ENCODE measurements at regions not wholly inside any gene's neighbourhood (a gene's known extent, or its start where the extent isn't known, plus 50 kb on each side); places are given as distances from the start of the nearest gene placed in this dataset.
"Not testable (repeated sequence)": the region's sequence is repeated elsewhere in the genome, so short reads cannot be mapped to it uniquely, and the experiment has no call there.

DNA sequence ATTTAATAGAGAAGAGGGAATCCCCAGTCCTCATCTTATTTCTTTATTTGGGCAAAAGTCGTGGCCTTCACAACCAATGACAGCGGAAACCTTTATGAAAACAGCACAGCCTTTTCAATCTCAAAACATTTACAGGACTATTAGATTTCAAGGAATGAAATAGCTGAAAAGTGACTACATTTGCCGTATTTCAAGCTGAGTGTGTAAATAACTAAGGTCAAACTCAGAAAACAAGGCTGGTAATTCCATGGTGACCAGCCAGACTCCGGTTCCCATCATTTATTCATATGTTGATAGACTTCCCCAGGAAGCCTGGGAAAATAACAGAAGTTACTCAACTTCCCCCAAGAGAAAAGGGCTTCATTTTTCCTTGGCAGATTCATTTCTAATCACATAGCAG lies 457.3 kb upstream of the NFE2L3 start:
- Histone ChIP-seq H3K36me3 (no peaks in the 10 kb centered on the region), H3K27me3 (no peaks in the 10 kb centered on the region), H3K4me3 (replicated peaks in 1 of 3) (no peak overlapping the region), H3K27ac (no peak overlapping the region), H3K9me3 (no peaks in the 10 kb centered on the region), H3K4me1 (no peaks in the 10 kb centered on the region)
- DNase-seq, result no peak
- TF ChIP-seq POLR2A (IDR thresholded peaks at IDR 0.05), result no peak
- TF ChIP-seq, protein P1, sequence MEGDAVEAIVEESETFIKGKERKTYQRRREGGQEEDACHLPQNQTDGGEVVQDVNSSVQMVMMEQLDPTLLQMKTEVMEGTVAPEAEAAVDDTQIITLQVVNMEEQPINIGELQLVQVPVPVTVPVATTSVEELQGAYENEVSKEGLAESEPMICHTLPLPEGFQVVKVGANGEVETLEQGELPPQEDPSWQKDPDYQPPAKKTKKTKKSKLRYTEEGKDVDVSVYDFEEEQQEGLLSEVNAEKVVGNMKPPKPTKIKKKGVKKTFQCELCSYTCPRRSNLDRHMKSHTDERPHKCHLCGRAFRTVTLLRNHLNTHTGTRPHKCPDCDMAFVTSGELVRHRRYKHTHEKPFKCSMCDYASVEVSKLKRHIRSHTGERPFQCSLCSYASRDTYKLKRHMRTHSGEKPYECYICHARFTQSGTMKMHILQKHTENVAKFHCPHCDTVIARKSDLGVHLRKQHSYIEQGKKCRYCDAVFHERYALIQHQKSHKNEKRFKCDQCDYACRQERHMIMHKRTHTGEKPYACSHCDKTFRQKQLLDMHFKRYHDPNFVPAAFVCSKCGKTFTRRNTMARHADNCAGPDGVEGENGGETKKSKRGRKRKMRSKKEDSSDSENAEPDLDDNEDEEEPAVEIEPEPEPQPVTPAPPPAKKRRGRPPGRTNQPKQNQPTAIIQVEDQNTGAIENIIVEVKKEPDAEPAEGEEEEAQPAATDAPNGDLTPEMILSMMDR (IDR thresholded peaks at IDR 0.05), result no peak
- intact Hi-C loops (cut with DNase I), result no loop called here
- 74 to 76% methylated on average over 4 of the region's 4 CpGs for WGBS, 2 donors

DNA sequence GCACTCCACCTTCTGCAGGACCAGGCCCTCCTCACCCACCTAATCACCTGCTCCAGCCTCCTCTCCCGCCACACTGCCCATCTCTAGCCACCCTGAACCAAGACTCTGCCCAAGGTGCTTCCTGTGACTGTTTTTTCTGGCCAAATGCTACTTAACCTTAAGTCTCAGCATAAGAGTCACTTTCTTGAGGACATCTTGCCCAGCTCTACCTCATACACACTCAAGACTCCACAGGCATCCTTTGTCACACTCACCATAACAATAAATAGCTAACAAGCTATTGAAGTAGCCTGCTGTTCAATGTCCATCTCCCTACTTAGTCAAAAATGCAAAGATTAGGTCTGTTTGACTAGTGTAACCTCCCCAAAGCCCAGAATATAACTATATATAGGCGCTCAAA lies 455.4 kb upstream of the NFE2L3 start:
- intact Hi-C loops (cut with DNase I), result no loop called here
- WGBS, 2 donors, result 69 to 80% methylated on average over 2 of the region's 2 CpGs
- TF ChIP-seq, protein P1 (IDR thresholded peaks at IDR 0.05), result no peak
- DNase-seq, result no peak
- no peak overlapping the region for H3K4me3 ChIP-seq (replicated peaks in 1 of 3)
- H3K9me3 ChIP-seq, result no peaks in the 10 kb centered on the region
- no peak overlapping the region for H3K27ac ChIP-seq
- no peaks in the 10 kb centered on the region for H3K27me3 ChIP-seq
- no peaks in the 10 kb centered on the region for H3K4me1 ChIP-seq
- H3K36me3 ChIP-seq, result no peaks in the 10 kb centered on the region

DNA sequence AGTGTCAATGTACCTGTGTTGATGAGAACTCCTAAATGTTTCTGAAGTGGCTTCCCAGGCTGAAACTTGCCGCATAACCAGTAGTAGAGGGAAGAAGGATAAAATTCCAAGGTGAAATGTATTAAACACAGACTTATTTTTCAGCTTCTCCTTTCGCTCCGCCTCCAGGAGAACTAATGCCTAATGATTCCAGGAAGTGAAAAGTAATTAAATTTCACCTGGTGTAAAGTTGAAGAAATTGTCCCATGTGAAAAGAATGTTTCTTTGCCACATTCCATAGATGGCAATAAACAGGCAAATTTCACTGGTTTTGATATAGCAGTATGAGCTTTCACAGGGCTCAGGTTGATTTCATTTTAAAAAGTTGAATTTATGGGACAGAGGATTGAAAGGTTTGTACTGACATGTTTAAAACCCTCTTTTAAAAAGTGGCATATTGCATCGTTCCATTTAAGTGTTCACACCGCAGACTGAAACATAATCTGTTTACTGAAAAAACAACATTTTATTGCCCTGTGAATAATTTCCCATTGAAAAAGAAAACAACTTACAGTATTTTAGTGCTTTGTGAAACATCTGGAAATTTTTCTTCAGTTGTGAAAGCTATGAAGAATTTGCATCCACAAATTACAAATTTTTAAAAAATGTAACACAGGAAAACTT lies 453.4 kb upstream of the NFE2L3 start:
- no peaks in the 10 kb centered on the region for H3K27me3 ChIP-seq
- H3K9me3 ChIP-seq, result no peaks in the 10 kb centered on the region
- H3K4me1 ChIP-seq, result no peaks in the 10 kb centered on the region
- intact Hi-C loops (cut with DNase I), result no loop called here
- H3K4me3 ChIP-seq (replicated peaks in 1 of 3), result no peak overlapping the region
- WGBS, 2 donors, result 93% methylated on average over 5 of the region's 5 CpGs
- no peak for TF ChIP-seq POLR2A (IDR thresholded peaks at IDR 0.05)
- TF ChIP-seq, protein P1 (IDR thresholded peaks at IDR 0.05), result no peak
- no peak for DNase-seq
- H3K27ac ChIP-seq, result no peak overlapping the region
- H3K36me3 ChIP-seq, result no peaks in the 10 kb centered on the region

DNA sequence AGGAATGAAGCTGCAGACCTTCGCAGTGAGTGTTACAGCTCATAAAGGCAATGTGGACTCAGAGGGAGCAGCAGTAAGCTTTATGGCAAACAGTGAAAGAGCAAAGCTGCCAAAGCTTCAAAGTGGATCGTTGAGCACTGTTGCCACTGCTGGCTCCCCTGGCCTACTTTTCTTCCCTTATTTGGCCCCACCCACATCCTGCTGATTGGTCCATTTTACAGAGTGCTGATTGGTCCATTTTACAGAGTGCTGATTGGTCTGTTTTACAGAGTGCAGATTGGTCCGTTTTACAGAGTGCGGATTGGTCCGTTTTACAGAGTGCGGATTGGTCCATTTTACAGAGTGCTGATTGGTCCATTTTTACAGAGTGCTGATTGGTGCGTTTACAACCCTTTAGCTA lies 451.9 kb upstream of the NFE2L3 start:
- H3K4me3 ChIP-seq (replicated peaks in 1 of 3); H3K27me3 ChIP-seq; DNase-seq; H3K27ac ChIP-seq; H3K9me3 ChIP-seq; H3K4me1 ChIP-seq; H3K36me3 ChIP-seq; intact Hi-C loops (cut with DNase I): not testable (repeated sequence)
- WGBS, 2 donors, result 84 to 85% methylated on average over 7 of the region's 7 CpGs

DNA sequence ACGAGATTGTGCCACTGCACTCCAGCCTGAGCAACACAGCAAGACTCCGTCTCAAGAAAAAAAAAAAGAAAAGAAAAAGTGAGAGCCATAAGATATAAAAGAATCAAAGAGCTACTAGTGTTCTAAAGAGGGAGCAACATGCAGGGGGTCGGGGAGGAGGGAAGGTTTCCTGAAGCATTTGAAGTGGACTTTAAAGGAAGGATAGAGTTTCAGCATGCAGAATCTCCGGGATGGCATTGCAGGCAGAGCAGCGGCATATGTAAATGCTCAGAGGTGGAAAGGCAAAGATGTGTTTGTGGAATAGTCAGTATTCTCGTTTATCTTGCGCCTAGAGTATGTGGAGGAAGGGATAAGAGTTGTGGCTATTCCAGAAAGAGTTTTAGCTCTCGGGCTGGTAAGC lies 447.6 kb upstream of the NFE2L3 start:
- Histone ChIP-seq H3K27ac (no peak overlapping the region), H3K9me3 (no peaks in the 10 kb centered on the region), H3K4me3 (replicated peaks in 1 of 3) (no peak overlapping the region), H3K4me1 (no peaks in the 10 kb centered on the region), H3K36me3 (no peaks in the 10 kb centered on the region), H3K27me3 (no peaks in the 10 kb centered on the region)
- intact Hi-C loops (cut with DNase I), result no loop called here
- no peak for DNase-seq
- TF ChIP-seq POLR2A (IDR thresholded peaks at IDR 0.05), result no peak
- TF ChIP-seq, protein P1 (IDR thresholded peaks at IDR 0.05), result no peak
- WGBS, 2 donors, result 83 to 86% methylated on average over 8 of the region's 8 CpGs

DNA sequence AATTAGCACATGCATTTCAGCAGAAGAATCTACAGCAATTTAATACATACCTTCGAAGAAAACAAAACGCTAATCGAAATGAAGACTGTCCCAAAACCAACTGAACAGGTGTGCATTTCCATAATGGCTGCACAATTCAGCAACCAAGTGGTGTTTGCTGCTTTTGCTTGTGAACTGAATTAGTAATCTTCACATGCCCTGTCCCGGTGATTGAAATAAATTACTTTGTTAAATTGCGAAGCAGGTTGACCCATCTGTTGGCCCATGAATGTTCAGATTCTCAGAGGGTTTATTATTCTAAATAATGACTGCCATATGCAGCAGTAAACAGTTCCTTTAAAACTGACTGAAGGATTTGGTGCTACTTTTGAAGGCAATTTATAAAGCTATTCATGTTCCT lies 445.2 kb upstream of the NFE2L3 start:
- TF ChIP-seq, protein P1 (IDR thresholded peaks at IDR 0.05), result no peak
- TF ChIP-seq POLR2A (IDR thresholded peaks at IDR 0.05), result no peak
- 95% methylated on average over 5 of the region's 5 CpGs for WGBS, 2 donors
- intact Hi-C loops (cut with DNase I), result no loop called here
- Histone ChIP-seq H3K4me3 (replicated peaks in 1 of 3) (no peak overlapping the region), H3K27me3 (no peaks in the 10 kb centered on the region), H3K4me1 (no peaks in the 10 kb centered on the region), H3K9me3 (no peaks in the 10 kb centered on the region), H3K36me3 (no peaks in the 10 kb centered on the region), H3K27ac (no peak overlapping the region)
- no peak for DNase-seq
